Colonic mucosa (tissue), 4 donors: ENCODE measurements at regions not wholly inside any gene's neighbourhood (a gene's known extent, or its start where the extent isn't known, plus 50 kb on each side); places are given as distances from the start of the nearest gene placed in this dataset.

Experiments used
- DNase-seq: peaks from one replicate; pipeline ENCODE4 v3.0.0-alpha.2; 2020
- H3K27ac ChIP-seq: fragments of 200-600 bp; one replicate; pipeline ENCODE4 v1.8.0; 2021
- H3K27me3 ChIP-seq: fragments of 200-600 bp; one replicate; pipeline ENCODE4 v1.8.0; 2021
- H3K36me3 ChIP-seq: fragments of 200-600 bp; one replicate; pipeline ENCODE4 v1.8.0; 2021
- H3K4me1 ChIP-seq: fragments of 200-600 bp; one replicate; pipeline ENCODE4 v1.8.0; 2021; ENCODE audit warnings: mild to moderate bottlenecking
- H3K4me3 ChIP-seq: fragments of 200-600 bp; one replicate; pipeline ENCODE4 v1.8.0; 2021
- H3K9ac ChIP-seq, 2 donors: one replicate each; pipeline ENCODE4 v1.7.0; 2013; ENCODE audit warnings: control low read depth in 2 of 2, low read depth in 2 of 2, low read length in 2 of 2
- H3K9me3 ChIP-seq: fragments of 200-600 bp; one replicate; pipeline ENCODE4 v1.8.0; 2021
- intact Hi-C: fragments of 100-400 bp; cut with DNase I; formaldehyde crosslinking; loops from one replicate; pipeline ENCODE4 v1.14.1; 2022
- TF ChIP-seq, protein P1 (sequence below): fragments of 200-600 bp; IDR thresholded peaks from one replicate; pipeline ENCODE4 v1.8.0; 2022; ENCODE audit warnings: antibody characterized with exemption, mild to moderate bottlenecking
- donor health status: healthy.
- donor health status: DM: no; HTN: no; CAD: no.
- donor health status: DM: no; HTN: no; CAD: no.

DNA sequence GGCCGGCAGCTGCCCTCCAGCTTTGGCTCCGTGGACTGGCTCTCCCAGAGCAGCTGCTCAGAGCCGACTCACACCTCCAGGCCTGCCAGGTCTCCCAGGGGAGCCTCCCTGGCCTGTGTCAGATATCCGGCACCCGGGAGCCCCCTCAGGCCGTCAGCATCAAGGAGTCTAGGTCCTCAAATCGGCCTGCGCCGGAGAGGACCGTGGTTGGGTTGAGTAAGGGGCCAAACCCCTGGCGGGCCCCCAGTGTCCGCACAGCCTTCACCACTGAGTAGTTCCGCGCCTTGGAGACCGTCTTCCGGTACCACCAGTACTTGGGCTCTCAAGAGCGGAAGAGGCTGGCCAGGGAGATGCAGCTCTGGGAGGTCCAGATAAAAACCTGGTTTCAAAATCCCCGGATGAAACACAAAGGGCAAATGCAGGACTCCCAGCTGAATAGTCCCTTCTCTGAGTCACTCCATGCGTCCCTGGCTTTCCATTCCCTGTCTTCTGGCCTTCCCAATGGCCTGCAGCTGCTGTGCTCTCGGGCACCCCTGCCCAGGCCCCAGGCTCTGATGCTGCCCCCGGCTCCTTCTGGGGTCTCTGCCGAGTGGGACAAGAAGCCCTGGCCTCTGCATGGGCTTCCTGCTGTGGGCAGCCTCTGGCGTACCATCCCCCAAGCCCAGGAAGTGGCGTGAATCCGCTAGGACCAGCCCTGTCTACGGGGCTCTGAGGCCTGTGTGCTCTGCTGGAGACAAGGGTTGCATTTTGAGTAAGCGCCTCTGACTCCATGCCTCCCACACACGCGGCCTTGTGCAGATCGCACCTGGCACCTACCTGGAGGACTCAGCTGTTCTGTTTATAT is 245.1 kb upstream of the ATXN7L3B start:
- Histone ChIP-seq H3K27me3 (no peaks in the 10 kb centered on the region), H3K4me3 (no peak overlapping the region), H3K4me1 (no peaks in the 10 kb centered on the region), H3K9ac (no peak overlapping the region), H3K9me3 (no peaks in the 10 kb centered on the region), H3K27ac (no peak overlapping the region), H3K36me3 (no peaks in the 10 kb centered on the region)
- intact Hi-C loops, result no loop called here
- DNase-seq, result no peak
- TF ChIP-seq, protein P1, sequence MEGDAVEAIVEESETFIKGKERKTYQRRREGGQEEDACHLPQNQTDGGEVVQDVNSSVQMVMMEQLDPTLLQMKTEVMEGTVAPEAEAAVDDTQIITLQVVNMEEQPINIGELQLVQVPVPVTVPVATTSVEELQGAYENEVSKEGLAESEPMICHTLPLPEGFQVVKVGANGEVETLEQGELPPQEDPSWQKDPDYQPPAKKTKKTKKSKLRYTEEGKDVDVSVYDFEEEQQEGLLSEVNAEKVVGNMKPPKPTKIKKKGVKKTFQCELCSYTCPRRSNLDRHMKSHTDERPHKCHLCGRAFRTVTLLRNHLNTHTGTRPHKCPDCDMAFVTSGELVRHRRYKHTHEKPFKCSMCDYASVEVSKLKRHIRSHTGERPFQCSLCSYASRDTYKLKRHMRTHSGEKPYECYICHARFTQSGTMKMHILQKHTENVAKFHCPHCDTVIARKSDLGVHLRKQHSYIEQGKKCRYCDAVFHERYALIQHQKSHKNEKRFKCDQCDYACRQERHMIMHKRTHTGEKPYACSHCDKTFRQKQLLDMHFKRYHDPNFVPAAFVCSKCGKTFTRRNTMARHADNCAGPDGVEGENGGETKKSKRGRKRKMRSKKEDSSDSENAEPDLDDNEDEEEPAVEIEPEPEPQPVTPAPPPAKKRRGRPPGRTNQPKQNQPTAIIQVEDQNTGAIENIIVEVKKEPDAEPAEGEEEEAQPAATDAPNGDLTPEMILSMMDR, result no peak

DNA sequence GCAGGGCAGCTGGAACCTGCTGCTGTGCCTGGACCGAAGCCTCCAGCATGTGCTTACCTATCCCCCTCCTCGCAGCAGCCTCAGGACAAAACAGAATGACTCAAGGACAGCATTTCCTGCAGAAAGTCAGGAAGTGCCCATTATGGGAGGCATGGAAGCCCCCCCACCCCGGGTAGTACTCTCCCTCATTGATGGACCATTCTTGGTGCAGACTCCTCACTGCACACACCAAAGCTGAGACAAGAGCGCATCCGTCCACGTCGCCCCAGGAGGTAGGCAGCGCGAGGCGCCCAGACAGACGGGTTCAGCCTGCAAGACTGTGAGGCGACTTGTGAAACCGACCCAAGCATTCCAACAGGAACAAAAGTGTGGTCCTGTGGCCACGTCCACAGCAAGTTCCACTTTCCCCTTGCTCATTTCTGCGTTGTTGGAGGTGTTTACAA is 243.9 kb upstream of the ATXN7L3B start:
- H3K27me3 ChIP-seq, result no peaks in the 10 kb centered on the region
- TF ChIP-seq, protein P1, result no peak
- intact Hi-C loops, result no loop called here

DNA sequence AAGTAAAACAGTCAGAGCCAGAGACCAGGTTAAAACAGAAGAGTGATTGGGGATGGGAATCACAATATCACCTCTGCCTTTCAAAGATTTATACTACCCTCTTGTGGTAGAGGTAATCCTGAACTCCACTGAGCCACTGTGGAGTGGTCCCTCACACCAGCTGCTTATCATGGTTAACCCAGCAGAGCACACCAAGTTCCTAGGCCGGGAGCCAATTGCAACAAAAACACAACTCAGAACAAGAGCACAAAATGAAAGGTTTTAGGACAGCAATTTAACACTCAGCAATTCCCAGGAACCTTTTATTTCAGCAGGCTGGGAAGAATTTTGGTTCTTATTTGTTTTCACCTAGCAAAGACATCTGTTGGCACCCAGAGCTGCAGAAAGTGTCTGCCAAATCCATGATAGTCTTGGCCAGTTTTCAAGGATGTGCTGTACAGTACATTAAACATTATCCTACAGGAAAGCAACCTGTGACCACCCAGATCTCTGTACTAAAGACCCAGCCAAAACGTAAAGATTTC is 220.5 kb upstream of the ATXN7L3B start:
- Histone ChIP-seq H3K4me1 (no peaks in the 10 kb centered on the region), H3K27ac (no peak overlapping the region), H3K27me3 (no peaks in the 10 kb centered on the region), H3K9me3 (no peaks in the 10 kb centered on the region), H3K4me3 (no peak overlapping the region), H3K9ac (no peak overlapping the region), H3K36me3 (no peaks in the 10 kb centered on the region)
- TF ChIP-seq, protein P1, result no peak
- no peak for DNase-seq
- intact Hi-C loops, result no loop called here

More for the DNA sequence above, 243.9 kb upstream of the ATXN7L3B start:
- no peak overlapping the region for H3K27ac ChIP-seq
- no peaks in the 10 kb centered on the region for H3K36me3 ChIP-seq
- DNase-seq, result no peak
- H3K9ac ChIP-seq, result no peak overlapping the region
- H3K4me1 ChIP-seq, result no peaks in the 10 kb centered on the region
- H3K4me3 ChIP-seq, result no peak overlapping the region
- no peaks in the 10 kb centered on the region for H3K9me3 ChIP-seq

DNA sequence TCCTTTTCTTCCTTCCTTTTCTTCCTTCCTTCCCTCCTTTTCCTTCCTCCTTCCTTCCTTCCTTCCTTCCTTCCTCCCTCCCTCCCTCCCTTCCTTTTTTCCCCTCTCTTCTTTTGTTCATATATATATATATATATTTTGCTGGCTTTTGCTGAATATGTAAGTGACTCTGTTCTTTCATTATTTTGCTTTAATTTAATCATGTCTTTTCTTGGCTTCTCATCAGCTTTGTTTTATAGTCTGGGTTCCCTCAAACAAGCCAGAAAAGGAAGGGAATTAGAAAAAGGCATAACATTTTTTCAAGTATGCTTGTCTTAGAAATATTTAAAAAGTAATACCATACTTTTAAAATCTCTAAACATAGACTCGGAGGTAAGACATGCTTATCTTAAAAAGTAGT is 219.9 kb upstream of the ATXN7L3B start:
- no peak for DNase-seq
- H3K4me1 ChIP-seq, result no peaks in the 10 kb centered on the region
- no peaks in the 10 kb centered on the region for H3K36me3 ChIP-seq
- TF ChIP-seq, protein P1, result no peak
- no peaks in the 10 kb centered on the region for H3K9me3 ChIP-seq
- H3K4me3 ChIP-seq, result no peak overlapping the region
- no peak overlapping the region for H3K9ac ChIP-seq
- intact Hi-C loops, result no loop called here
- H3K27ac ChIP-seq, result no peak overlapping the region
- H3K27me3 ChIP-seq, result no peaks in the 10 kb centered on the region

DNA sequence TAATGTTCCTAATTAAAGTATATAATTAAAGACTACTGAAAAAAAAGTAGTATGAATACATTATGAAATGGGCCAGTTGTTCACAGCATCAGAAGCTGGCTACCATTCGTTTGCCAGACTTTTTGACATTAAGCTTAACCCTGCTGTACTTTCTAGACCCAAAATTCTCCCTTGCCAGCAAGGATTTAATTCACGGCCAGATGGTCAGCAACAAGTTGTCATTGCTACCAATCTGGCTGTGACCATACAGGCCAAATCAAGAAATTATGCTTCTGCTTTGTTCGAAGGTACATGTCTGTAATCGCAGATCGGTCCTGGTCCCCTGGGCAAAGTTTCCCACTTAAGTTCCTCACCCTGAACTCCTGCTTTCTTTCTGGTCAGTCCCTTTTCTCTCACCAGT is 217.7 kb upstream of the ATXN7L3B start:
- TF ChIP-seq, protein P1, result no peak
- H3K36me3 ChIP-seq, result no peaks in the 10 kb centered on the region
- H3K4me1 ChIP-seq, result no peaks in the 10 kb centered on the region
- no peak overlapping the region for H3K27ac ChIP-seq
- no peaks in the 10 kb centered on the region for H3K9me3 ChIP-seq
- no peak overlapping the region for H3K4me3 ChIP-seq
- no peak for DNase-seq
- intact Hi-C loops, result no loop called here
- no peaks in the 10 kb centered on the region for H3K27me3 ChIP-seq
- H3K9ac ChIP-seq, result no peak overlapping the region
